Liver (tissue), 3 donors: ENCODE measurements at regions not wholly inside any gene's neighbourhood (a gene's known extent, or its start where the extent isn't known, plus 50 kb on each side); places are given as distances from the start of the nearest gene placed in this dataset.

ENCODE experiments used
- ATF3 ChIP-seq: IDR thresholded peaks from 2 replicates; pipeline ENCODE4 v1.6.1; 2016; ENCODE audit warnings: antibody characterized with exemption
- CTCF ChIP-seq: fragments of 150-350 bp; IDR thresholded peaks from 2 replicates; pipeline ENCODE4 v1.5.1; 2017; ENCODE audit warnings: improper control_type of control experiment, low read depth, low read length; ENCODE audit not compliant: missing input control
- FOXA1 ChIP-seq: IDR thresholded peaks from 2 replicates; pipeline ENCODE4 v1.6.1; 2016; ENCODE audit warnings: antibody characterized with exemption
- GABPA ChIP-seq, 2 donors: IDR thresholded peaks in 1 of 2; conservative IDR thresholded peaks in 1 of 2; 2 replicates each; pipeline ENCODE4 v1.6.1; 2016; ENCODE audit warnings: antibody characterized with exemption in 2 of 2, mild to moderate bottlenecking in 1 of 2, moderate library complexity in 1 of 2
- HNF4G ChIP-seq: IDR thresholded peaks from 2 replicates; pipeline ENCODE4 v1.6.1; 2016; ENCODE audit warnings: antibody characterized with exemption
- MAX ChIP-seq: IDR thresholded peaks from 2 replicates; pipeline ENCODE4 v1.6.1; 2016; ENCODE audit warnings: antibody characterized with exemption
- NR2F2 ChIP-seq: IDR thresholded peaks from 2 replicates; pipeline ENCODE4 v1.6.1; 2016; ENCODE audit warnings: antibody characterized with exemption
- RAD21 ChIP-seq, 2 donors: IDR thresholded peaks; 2 replicates each; pipeline ENCODE4 v1.6.1; 2016; ENCODE audit warnings: antibody characterized with exemption in 2 of 2, mild to moderate bottlenecking in 2 of 2
- REST ChIP-seq: IDR thresholded peaks from 2 replicates; pipeline ENCODE4 v1.6.1; 2016; ENCODE audit warnings: antibody characterized with exemption, mild to moderate bottlenecking
- RXRA ChIP-seq, 2 donors: IDR thresholded peaks; 2 replicates each; pipeline ENCODE4 v1.6.1; 2017 to 2018; ENCODE audit warnings: antibody characterized with exemption in 2 of 2, mild to moderate bottlenecking in 1 of 2
- SP1 ChIP-seq: IDR thresholded peaks from 2 replicates; pipeline ENCODE4 v1.6.1; 2018; ENCODE audit warnings: antibody characterized with exemption, mild to moderate bottlenecking
- TAF1 ChIP-seq: conservative IDR thresholded peaks from 2 replicates; pipeline ENCODE4 v1.6.1; 2016; ENCODE audit warnings: antibody characterized with exemption, mild to moderate bottlenecking
- YY1 ChIP-seq: IDR thresholded peaks from 2 replicates; pipeline ENCODE4 v1.6.1; 2016; ENCODE audit warnings: antibody characterized with exemption, mild to moderate bottlenecking
- TF ChIP-seq, protein P1 (sequence below): IDR thresholded peaks from 2 replicates; pipeline ENCODE4 v1.6.1; 2016; ENCODE audit warnings: antibody characterized with exemption
- donor health status: healthy.
- donor health status: healthy.

DNA sequence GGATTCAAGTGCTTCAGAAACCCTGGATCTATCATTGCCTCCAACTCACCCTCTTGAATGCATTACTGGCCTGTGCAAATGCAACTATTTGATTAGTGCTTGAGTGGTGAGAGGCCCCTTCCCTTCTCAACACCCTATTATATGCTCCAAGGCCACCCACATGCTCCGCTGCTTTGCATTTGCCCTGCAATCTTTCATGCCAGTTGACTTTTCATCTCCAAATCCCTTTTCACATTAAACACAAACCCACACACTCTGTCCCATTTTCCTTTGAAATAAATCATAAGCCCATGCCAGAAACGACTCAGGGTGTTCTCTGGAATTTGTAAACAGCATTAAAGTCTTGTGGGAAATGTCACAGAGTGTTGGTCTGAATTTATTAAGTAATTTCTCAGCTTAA lies 78.9 kb upstream of the CTTNBP2NL start:
- TF ChIP-seq NR2F2 (no peak), CTCF (no peak), REST (no peak), RAD21 (IDR thresholded peaks at IDR 0.05) (no peak), TAF1 (no peak), FOXA1 (no peak), GABPA (IDR thresholded peaks at IDR 0.05 in 1 of 2, conservative IDR thresholded peaks at IDR 0.05 in 1 of 2) (no peak), SP1 (no peak), MAX (no peak), YY1 (no peak), RXRA (IDR thresholded peaks at IDR 0.05) (no peak), ATF3 (no peak), HNF4G (no peak)
- TF ChIP-seq, protein P1, sequence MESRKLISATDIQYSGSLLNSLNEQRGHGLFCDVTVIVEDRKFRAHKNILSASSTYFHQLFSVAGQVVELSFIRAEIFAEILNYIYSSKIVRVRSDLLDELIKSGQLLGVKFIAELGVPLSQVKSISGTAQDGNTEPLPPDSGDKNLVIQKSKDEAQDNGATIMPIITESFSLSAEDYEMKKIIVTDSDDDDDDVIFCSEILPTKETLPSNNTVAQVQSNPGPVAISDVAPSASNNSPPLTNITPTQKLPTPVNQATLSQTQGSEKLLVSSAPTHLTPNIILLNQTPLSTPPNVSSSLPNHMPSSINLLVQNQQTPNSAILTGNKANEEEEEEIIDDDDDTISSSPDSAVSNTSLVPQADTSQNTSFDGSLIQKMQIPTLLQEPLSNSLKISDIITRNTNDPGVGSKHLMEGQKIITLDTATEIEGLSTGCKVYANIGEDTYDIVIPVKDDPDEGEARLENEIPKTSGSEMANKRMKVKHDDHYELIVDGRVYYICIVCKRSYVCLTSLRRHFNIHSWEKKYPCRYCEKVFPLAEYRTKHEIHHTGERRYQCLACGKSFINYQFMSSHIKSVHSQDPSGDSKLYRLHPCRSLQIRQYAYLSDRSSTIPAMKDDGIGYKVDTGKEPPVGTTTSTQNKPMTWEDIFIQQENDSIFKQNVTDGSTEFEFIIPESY = no peak
